CD14-positive monocyte (primary cell): ENCODE measurements at regions not wholly inside any gene's neighbourhood (a gene's known extent, or its start where the extent isn't known, plus 50 kb on each side); places are given as distances from the start of the nearest gene placed in this dataset.

ENCODE experiments used
- DNase-seq, 3 donors: peaks; one replicate each; pipeline ENCODE4 v3.0.0-alpha.2; 2011 to 2022
- H2AFZ ChIP-seq: 2 replicates; pipeline ENCODE4 v1.6.0; 2012; ENCODE audit warnings: mild to moderate bottlenecking, low read depth, low read length, inconsistent platforms; ENCODE audit not compliant: insufficient read depth, poor library complexity, severe bottlenecking
- H3K27ac ChIP-seq, 2 donors: 1 replicate in 1 of 2; 2 replicates in 1 of 2; pipeline ENCODE4 v1.5.1; 2012 to 2013; ENCODE audit warnings: low read length in 2 of 2, control low read depth in 1 of 2, inconsistent platforms in 1 of 2, low read depth in 1 of 2, mild to moderate bottlenecking in 1 of 2
- H3K27me3 ChIP-seq, 2 donors: one replicate each; pipeline versions ENCODE4 v1.6.0 to v1.6.1; 2011 to 2013; ENCODE audit warnings: low read length in 2 of 2; ENCODE audit not compliant: control insufficient read depth in 2 of 2, insufficient read depth in 2 of 2
- H3K36me3 ChIP-seq, 2 donors: replicated peaks in 1 of 2; 1 replicate in 1 of 2; 2 replicates in 1 of 2; pipeline versions ENCODE4 v1.5.1 to v1.6.1; 2012 to 2013; ENCODE audit warnings: low read length in 2 of 2, control low read depth in 1 of 2, inconsistent platforms in 1 of 2, mild to moderate bottlenecking in 1 of 2; ENCODE audit not compliant: insufficient read depth in 2 of 2, control insufficient read depth in 1 of 2
- H3K4me1 ChIP-seq, 2 donors: 1 replicate in 1 of 2; 2 replicates in 1 of 2; pipeline versions ENCODE4 v1.5.1 to v1.6.1; 2012 to 2013; ENCODE audit warnings: low read length in 2 of 2, control low read depth in 1 of 2, inconsistent platforms in 1 of 2, mild to moderate bottlenecking in 1 of 2, moderate library complexity in 1 of 2; ENCODE audit not compliant: insufficient read depth in 2 of 2, control insufficient read depth in 1 of 2
- H3K4me2 ChIP-seq: replicated peaks from 2 replicates; pipeline ENCODE3; 2012; ENCODE audit warnings: low read length, moderate library complexity, mild to moderate bottlenecking; ENCODE audit not compliant: poor library complexity, severe bottlenecking; ENCODE audit errors: extremely low read depth
- H3K4me3 ChIP-seq, 3 experiments: fragments of 200-600 bp in 1 of 3; sonication (generic) in 1 of 3; replicated peaks in 1 of 3; 1 replicate in 2 of 3; 2 replicates in 1 of 3; pipeline ENCODE4 v1.5.1; 2011 to 2013; ENCODE audit warnings: low read length in 3 of 3, mild to moderate bottlenecking in 3 of 3, control low read depth in 2 of 3, low read depth in 2 of 3, inconsistent platforms in 1 of 3, moderate library complexity in 1 of 3
- H3K79me2 ChIP-seq: 2 replicates; pipeline ENCODE4 v1.6.0; 2012; ENCODE audit warnings: mild to moderate bottlenecking, control low read depth, inconsistent platforms, low read length, moderate library complexity; ENCODE audit not compliant: insufficient read depth
- H3K9ac ChIP-seq: 2 replicates; pipeline ENCODE4 v1.6.0; 2017; ENCODE audit warnings: low read length, mild to moderate bottlenecking; ENCODE audit not compliant: insufficient read depth, poor library complexity, severe bottlenecking
- H3K9me3 ChIP-seq, 2 donors: replicated peaks in 1 of 2; 1 replicate in 1 of 2; 2 replicates in 1 of 2; pipeline versions ENCODE4 v1.5.1 to v1.6.1; 2012 to 2013; ENCODE audit warnings: low read length in 2 of 2, control low read depth in 1 of 2; ENCODE audit not compliant: control insufficient read depth in 1 of 2, insufficient read depth in 1 of 2
- H4K20me1 ChIP-seq: 2 replicates; pipeline ENCODE4 v1.6.0; 2012; ENCODE audit warnings: mild to moderate bottlenecking, low read length, control low read depth, moderate library complexity; ENCODE audit not compliant: insufficient read depth
- H3K27ac Mint-ChIP-seq, 7 donors: one replicate each; pipeline ENCODE4 v1.8.0; 2020; ENCODE audit warnings: mild to moderate bottlenecking in 7 of 7, mixed read lengths in 7 of 7, moderate library complexity in 6 of 7, inconsistent platforms in 2 of 7
- H3K27me3 Mint-ChIP-seq, 3 donors: one replicate each; pipeline ENCODE4 v1.8.0; 2021 to 2022; ENCODE audit warnings: low read depth in 3 of 3, mild to moderate bottlenecking in 3 of 3, mixed read lengths in 3 of 3, moderate library complexity in 3 of 3, inconsistent platforms in 1 of 3
- H3K36me3 Mint-ChIP-seq, 2 donors: one replicate each; pipeline ENCODE4 v1.8.0; 2020; ENCODE audit warnings: mixed read lengths in 2 of 2, inconsistent platforms in 1 of 2, mild to moderate bottlenecking in 1 of 2
- H3K4me1 Mint-ChIP-seq: one replicate; pipeline ENCODE4 v1.8.0; 2020; ENCODE audit warnings: mild to moderate bottlenecking, mixed read lengths
- H3K4me3 Mint-ChIP-seq, 2 donors: one replicate each; pipeline ENCODE4 v1.8.0; 2020; ENCODE audit warnings: mild to moderate bottlenecking in 2 of 2, mixed read lengths in 2 of 2, moderate library complexity in 1 of 2
- H3K9me3 Mint-ChIP-seq, 7 donors: one replicate each; pipeline ENCODE4 v1.8.0; 2020 to 2022; ENCODE audit warnings: mixed read lengths in 7 of 7, mild to moderate bottlenecking in 6 of 7, moderate library complexity in 6 of 7, inconsistent platforms in 2 of 7
- WGBS: methylation state at CpG from one replicate; pipeline ENCODE4 v1.1.5; 2013; ENCODE audit warnings: missing lambda C conversion rate; ENCODE audit not compliant: insufficient coverage; 5-methylcytosine and 5-hydroxymethylcytosine counted together
- intact Hi-C, 2 donors: fragments of 100-400 bp; cut with micrococcal nuclease; formaldehyde crosslinking; loops; one replicate each; pipeline versions ENCODE4 v1.15.0 to v1.15.1; 2023
- TF ChIP-seq, protein P1 (sequence below): fragments of 200-600 bp; IDR thresholded peaks from one replicate; pipeline ENCODE4 v1.8.0; 2022; ENCODE audit warnings: antibody characterized with exemption, mild to moderate bottlenecking

DNA sequence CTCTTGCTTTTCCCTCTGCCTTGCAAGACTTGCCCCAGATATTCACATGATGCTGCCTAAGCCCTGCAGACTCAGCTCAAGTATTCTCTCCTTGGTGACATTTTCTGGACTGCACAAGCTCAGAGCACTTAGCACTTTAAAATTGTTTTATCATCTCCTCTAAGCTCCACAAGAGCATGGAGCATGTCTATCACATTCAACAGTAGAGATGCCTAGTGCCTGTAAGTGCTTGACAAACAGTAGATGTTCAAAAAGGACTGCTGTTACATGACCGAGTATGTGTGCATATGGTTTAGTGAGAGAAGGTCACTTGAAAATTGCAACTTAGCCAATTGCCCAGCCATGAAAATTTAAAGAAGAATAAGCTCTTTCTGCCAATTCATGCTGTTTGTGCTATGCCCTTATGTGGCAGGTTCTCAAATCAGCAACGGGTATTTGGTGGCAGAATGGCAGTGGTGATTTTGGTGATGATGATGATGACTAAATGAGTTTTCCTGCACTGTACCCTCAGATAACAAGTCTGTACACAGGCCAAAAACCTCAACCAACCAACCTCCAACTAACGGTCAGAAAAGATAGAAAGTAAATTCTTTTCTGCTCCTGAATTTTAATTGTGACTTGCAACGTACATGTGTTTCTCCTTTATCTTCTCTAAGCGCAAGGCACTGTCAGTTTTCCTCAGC, 647.2 kb upstream of the UBE2E2 start:
- no peaks in the 10 kb centered on the region for H3K27me3 ChIP-seq
- H2AFZ ChIP-seq, result no peak overlapping the region
- 17% methylated on average over 1 of the region's 5 CpGs for WGBS
- H3K4me3 Mint-ChIP-seq, result no peak overlapping the region
- H3K36me3 Mint-ChIP-seq, result no peaks in the 10 kb centered on the region
- H3K27ac ChIP-seq, result no peak overlapping the region
- intact Hi-C loops, result no loop called here
- DNase-seq, result no peak
- no peaks in the 10 kb centered on the region for H3K36me3 ChIP-seq
- no peaks in the 10 kb centered on the region for H4K20me1 ChIP-seq
- no peak overlapping the region for H3K9ac ChIP-seq
- no peaks in the 10 kb centered on the region for H3K4me1 Mint-ChIP-seq
- H3K79me2 ChIP-seq, result no peaks in the 10 kb centered on the region
- no peak overlapping the region for H3K27ac Mint-ChIP-seq
- H3K27me3 Mint-ChIP-seq, result peaks cover 0 to 6% (median 0%) of the 10 kb centered on the region in 3 donors
- no peaks in the 10 kb centered on the region for H3K4me1 ChIP-seq
- no peak overlapping the region for H3K4me3 ChIP-seq
- no peak overlapping the region for H3K4me2 ChIP-seq
- TF ChIP-seq, protein P1, sequence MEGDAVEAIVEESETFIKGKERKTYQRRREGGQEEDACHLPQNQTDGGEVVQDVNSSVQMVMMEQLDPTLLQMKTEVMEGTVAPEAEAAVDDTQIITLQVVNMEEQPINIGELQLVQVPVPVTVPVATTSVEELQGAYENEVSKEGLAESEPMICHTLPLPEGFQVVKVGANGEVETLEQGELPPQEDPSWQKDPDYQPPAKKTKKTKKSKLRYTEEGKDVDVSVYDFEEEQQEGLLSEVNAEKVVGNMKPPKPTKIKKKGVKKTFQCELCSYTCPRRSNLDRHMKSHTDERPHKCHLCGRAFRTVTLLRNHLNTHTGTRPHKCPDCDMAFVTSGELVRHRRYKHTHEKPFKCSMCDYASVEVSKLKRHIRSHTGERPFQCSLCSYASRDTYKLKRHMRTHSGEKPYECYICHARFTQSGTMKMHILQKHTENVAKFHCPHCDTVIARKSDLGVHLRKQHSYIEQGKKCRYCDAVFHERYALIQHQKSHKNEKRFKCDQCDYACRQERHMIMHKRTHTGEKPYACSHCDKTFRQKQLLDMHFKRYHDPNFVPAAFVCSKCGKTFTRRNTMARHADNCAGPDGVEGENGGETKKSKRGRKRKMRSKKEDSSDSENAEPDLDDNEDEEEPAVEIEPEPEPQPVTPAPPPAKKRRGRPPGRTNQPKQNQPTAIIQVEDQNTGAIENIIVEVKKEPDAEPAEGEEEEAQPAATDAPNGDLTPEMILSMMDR, result no peak
- H3K9me3 ChIP-seq, result no peaks in the 10 kb centered on the region
- peaks cover 0 to 2% (median 0%) of the 10 kb centered on the region in 7 donors for H3K9me3 Mint-ChIP-seq

- H3K9ac ChIP-seq, result no peak overlapping the region
- peaks cover 0 to 3% (median 2%) of the 10 kb centered on the region in 3 donors for H3K27me3 Mint-ChIP-seq
Observed at GRCh38 chr3:22565393-22565792, 637.7 kb upstream of the UBE2E2 start.

More at GRCh38 chr3:22565393-22565792, 637.7 kb upstream of the UBE2E2 start:
- no peaks in the 10 kb centered on the region for H3K27me3 ChIP-seq
- no peaks in the 10 kb centered on the region for H3K79me2 ChIP-seq
- intact Hi-C loops, result loop anchor here in 1 of 2 donors (10.0 kb wide), 1 partner anchor 389 kb away; no protein-coding TSS in a partner anchor
- Mint-ChIP-seq H3K4me3 (no peak overlapping the region), H3K27ac (no peak overlapping the region), H3K36me3 (no peaks in the 10 kb centered on the region), H3K4me1 (peaks cover 1% of the 10 kb centered on the region), H3K9me3 (peaks cover 0 to 2% (median 0%) of the 10 kb centered on the region in 7 donors)
- no peaks in the 10 kb centered on the region for H3K4me1 ChIP-seq
- H4K20me1 ChIP-seq, result no peaks in the 10 kb centered on the region
- no peak overlapping the region for H2AFZ ChIP-seq
- H3K9me3 ChIP-seq, result no peaks in the 10 kb centered on the region
- no peak for DNase-seq
- no peak overlapping the region for H3K27ac ChIP-seq
- H3K4me2 ChIP-seq, result no peak overlapping the region
- TF ChIP-seq, protein P1, result no peak
- H3K4me3 ChIP-seq, result no peak overlapping the region
- H3K36me3 ChIP-seq, result no peaks in the 10 kb centered on the region
